SK-N-MC (cell line): ENCODE measurements at regions not wholly inside any gene's neighbourhood (a gene's known extent, or its start where the extent isn't known, plus 50 kb on each side); places are given as distances from the start of the nearest gene placed in this dataset.

Experiments used
- EZH2 ChIP-seq: fragments of 200-600 bp; sonication (generic); IDR thresholded peaks from one replicate; pipeline ENCODE4 v1.6.1; 2017; ENCODE audit warnings: antibody characterized with exemption
- POLR2AphosphoS5 ChIP-seq: IDR thresholded peaks from 2 replicates; pipeline ENCODE4 v1.6.1; 2012; ENCODE audit warnings: mild to moderate bottlenecking, low read depth, low read length, borderline replicate concordance

- no peak for TF ChIP-seq POLR2AphosphoS5
- TF ChIP-seq EZH2: no peak
These were observed 222.6 kb downstream of the SNX18 start for GRCh38 chr5:54740141-54740540.
